ENCODE measurements at regions not wholly inside any gene's neighbourhood (a gene's known extent, or its start where the extent isn't known, plus 50 kb on each side); places are given as distances from the start of the nearest gene placed in this dataset.

- no peaks in the 10 kb centered on the region for H3K9me3 ChIP-seq
- no peaks in the 10 kb centered on the region for H3K36me3 ChIP-seq
- no peak overlapping the region for H3K4me3 ChIP-seq
- TF ChIP-seq, protein P1, sequence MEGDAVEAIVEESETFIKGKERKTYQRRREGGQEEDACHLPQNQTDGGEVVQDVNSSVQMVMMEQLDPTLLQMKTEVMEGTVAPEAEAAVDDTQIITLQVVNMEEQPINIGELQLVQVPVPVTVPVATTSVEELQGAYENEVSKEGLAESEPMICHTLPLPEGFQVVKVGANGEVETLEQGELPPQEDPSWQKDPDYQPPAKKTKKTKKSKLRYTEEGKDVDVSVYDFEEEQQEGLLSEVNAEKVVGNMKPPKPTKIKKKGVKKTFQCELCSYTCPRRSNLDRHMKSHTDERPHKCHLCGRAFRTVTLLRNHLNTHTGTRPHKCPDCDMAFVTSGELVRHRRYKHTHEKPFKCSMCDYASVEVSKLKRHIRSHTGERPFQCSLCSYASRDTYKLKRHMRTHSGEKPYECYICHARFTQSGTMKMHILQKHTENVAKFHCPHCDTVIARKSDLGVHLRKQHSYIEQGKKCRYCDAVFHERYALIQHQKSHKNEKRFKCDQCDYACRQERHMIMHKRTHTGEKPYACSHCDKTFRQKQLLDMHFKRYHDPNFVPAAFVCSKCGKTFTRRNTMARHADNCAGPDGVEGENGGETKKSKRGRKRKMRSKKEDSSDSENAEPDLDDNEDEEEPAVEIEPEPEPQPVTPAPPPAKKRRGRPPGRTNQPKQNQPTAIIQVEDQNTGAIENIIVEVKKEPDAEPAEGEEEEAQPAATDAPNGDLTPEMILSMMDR (IDR thresholded peaks at IDR 0.05): no peak
- no peak for TF ChIP-seq POLR2AphosphoS5 (IDR thresholded peaks at IDR 0.05)
- TF ChIP-seq EP300 (IDR thresholded peaks at IDR 0.05): no peak
- TF ChIP-seq POLR2A (IDR thresholded peaks at IDR 0.05): no peak
- 56% methylated on average over 2 of the region's 2 CpGs for WGBS
- peaks cover 4% of the 10 kb centered on the region for H3K27me3 ChIP-seq
- H3K4me1 ChIP-seq: peaks cover 19% of the 10 kb centered on the region
- no peak overlapping the region for H3K27ac ChIP-seq
- no peak for DNase-seq (ENCODE audit: low spot score in 2 of 2)
Observed at GRCh38 chr17:33504571-33504970, 211.5 kb upstream of the ASIC2 start.

DNA sequence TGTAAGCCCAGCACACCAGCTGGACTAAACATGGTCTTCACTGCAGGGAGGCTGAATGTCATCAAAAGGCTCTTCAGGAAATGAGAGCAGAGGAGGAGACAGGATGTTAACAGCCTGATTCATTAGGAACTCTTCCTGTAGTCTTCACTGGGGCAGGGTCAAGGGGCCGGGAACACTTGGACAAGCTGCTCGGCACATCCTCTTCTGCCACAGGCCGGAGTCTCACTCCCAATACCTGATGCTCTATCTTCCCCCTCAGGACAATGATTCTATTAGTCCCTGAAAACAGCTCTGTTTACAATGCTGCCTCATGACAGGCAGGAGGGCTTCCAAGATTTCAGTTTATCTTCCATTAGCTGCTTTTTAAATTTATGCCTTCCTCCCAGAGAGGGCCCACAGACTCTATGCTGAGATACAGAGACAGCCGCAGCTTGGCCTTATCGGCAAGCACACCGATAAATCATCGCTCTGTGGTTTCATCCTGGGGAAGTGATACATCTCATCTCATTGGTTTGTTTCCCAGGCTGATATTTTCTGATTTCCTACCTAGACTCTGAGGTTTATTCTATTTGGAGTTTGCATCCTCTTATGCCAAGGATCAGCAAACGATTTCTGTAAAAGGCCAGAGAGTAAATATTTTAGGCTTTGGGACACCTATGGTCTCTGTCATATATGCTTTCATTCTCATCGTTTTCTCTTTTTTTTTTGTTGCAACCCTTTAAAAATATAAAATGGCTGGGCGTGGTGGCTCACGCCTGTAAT lies 214.0 kb upstream of the ASIC2 start:
- Histone ChIP-seq H3K27me3 (peaks cover 4% of the 10 kb centered on the region), H3K9me3 (no peaks in the 10 kb centered on the region), H3K4me3 (no peak overlapping the region), H3K36me3 (no peaks in the 10 kb centered on the region), H3K27ac (no peak overlapping the region), H3K4me1 (peaks cover 17% of the 10 kb centered on the region)
- no peak for TF ChIP-seq EP300 (IDR thresholded peaks at IDR 0.05)
- no peak for TF ChIP-seq POLR2AphosphoS5 (IDR thresholded peaks at IDR 0.05)
- TF ChIP-seq, protein P1 (IDR thresholded peaks at IDR 0.05): no peak
- no peak for TF ChIP-seq POLR2A (IDR thresholded peaks at IDR 0.05)
- DNase-seq (ENCODE audit: low spot score in 2 of 2): no peak
- WGBS: 82% methylated on average over 8 of the region's 11 CpGs

- Histone ChIP-seq H3K4me3 (no peak overlapping the region), H3K9me3 (no peaks in the 10 kb centered on the region), H3K36me3 (no peaks in the 10 kb centered on the region), H3K4me1 (peaks cover 17% of the 10 kb centered on the region), H3K27me3 (peaks cover 4% of the 10 kb centered on the region), H3K27ac (no peak overlapping the region)
- no peak for DNase-seq (ENCODE audit: low spot score in 2 of 2)
- WGBS: 66% methylated on average over 3 of the region's 3 CpGs
- TF ChIP-seq EP300 (IDR thresholded peaks at IDR 0.05) (no peak), POLR2AphosphoS5 (IDR thresholded peaks at IDR 0.05) (no peak), POLR2A (IDR thresholded peaks at IDR 0.05) (no peak)
- TF ChIP-seq, protein P1 (IDR thresholded peaks at IDR 0.05): no peak
Observed at GRCh38 chr17:33508215-33508614, 215.1 kb upstream of the ASIC2 start.

GRCh38 chr17:33509331-33509730 lies 216.2 kb upstream of the ASIC2 start:
- Histone ChIP-seq H3K4me1 (peaks cover 17% of the 10 kb centered on the region), H3K9me3 (no peaks in the 10 kb centered on the region), H3K27ac (peak overlapping the region; percentile 4), H3K36me3 (no peaks in the 10 kb centered on the region), H3K27me3 (peaks cover 4% of the 10 kb centered on the region), H3K4me3 (no peak overlapping the region)
- TF ChIP-seq EP300 (IDR thresholded peaks at IDR 0.05): no peak
- no peak for TF ChIP-seq POLR2AphosphoS5 (IDR thresholded peaks at IDR 0.05)
- TF ChIP-seq, protein P1 (IDR thresholded peaks at IDR 0.05): no peak
- TF ChIP-seq POLR2A (IDR thresholded peaks at IDR 0.05): no peak
- 56% methylated on average over 8 of the region's 8 CpGs for WGBS
- DNase-seq (ENCODE audit: low spot score in 2 of 2): no peak

GRCh38 chr17:33511670-33512069 lies 218.6 kb upstream of the ASIC2 start:
- Histone ChIP-seq H3K4me3 (no peak overlapping the region), H3K9me3 (no peaks in the 10 kb centered on the region), H3K36me3 (no peaks in the 10 kb centered on the region), H3K27me3 (no peaks in the 10 kb centered on the region), H3K4me1 (peaks cover 26% of the 10 kb centered on the region), H3K27ac (no peak overlapping the region)
- no peak for DNase-seq (ENCODE audit: low spot score in 2 of 2)
- TF ChIP-seq POLR2A (IDR thresholded peaks at IDR 0.05): no peak
- TF ChIP-seq, protein P1 (IDR thresholded peaks at IDR 0.05): no peak
- no peak for TF ChIP-seq EP300 (IDR thresholded peaks at IDR 0.05)
- no peak for TF ChIP-seq POLR2AphosphoS5 (IDR thresholded peaks at IDR 0.05)
- 81% methylated on average over 2 of the region's 2 CpGs for WGBS
